Caco-2 (cell line): ENCODE measurements at regions not wholly inside any gene's neighbourhood (a gene's known extent, or its start where the extent isn't known, plus 50 kb on each side); places are given as distances from the start of the nearest gene placed in this dataset.

Source experiments
- BruUV-seq: library from RNA; stranded (reverse); fragments of 400-500 nt; replicated peaks from 2 replicates; lab custom pipeline; 2021; lab: Mats Ljungman, UMichigan
- CTCF ChIA-PET: fragments of 300-600 bp; sonication (Branson Sonifier 250); formaldehyde crosslinking; loops from one replicate; lab custom pipeline; 2022; ENCODE audit warnings: antibody characterized with exemption; lab: Charles Lee
- POLR2A ChIA-PET: fragments of 300-600 bp; sonication (Branson Sonifier 250); formaldehyde crosslinking; loops from one replicate; lab custom pipeline; 2022; ENCODE audit warnings: antibody characterized with exemption; lab: Charles Lee
- DNase-seq, 2 experiments: peaks; one replicate each; pipeline versions ENCODE4 v3.0.0 to v3.0.0-alpha.2; 2020 to 2022
- H3K27me3 ChIP-seq: replicated peaks from 2 replicates; pipeline ENCODE4 v1.6.0; 2011; ENCODE audit warnings: low read length; ENCODE audit not compliant: control insufficient read depth, insufficient read depth
- H3K36me3 ChIP-seq: 2 replicates; pipeline ENCODE4 v1.5.1; 2011; ENCODE audit warnings: low read length; ENCODE audit not compliant: control insufficient read depth, insufficient read depth
- H3K4me1 ChIP-seq: fragments of 250-450 bp; sonication (Bioruptor Pico); 2 replicates; pipeline ENCODE4 v1.5.1; 2020; ENCODE audit warnings: mild to moderate bottlenecking
- H3K4me3 ChIP-seq: 2 replicates; pipeline ENCODE4 v1.5.1; 2011; ENCODE audit warnings: low read depth, mild to moderate bottlenecking, control low read depth, low read length
- H3K9me3 ChIP-seq: fragments of 250-450 bp; sonication (Bioruptor Pico); 2 replicates; pipeline ENCODE4 v1.5.1; 2020; ENCODE audit warnings: mild to moderate bottlenecking, moderate library complexity
- H3K27ac Mint-ChIP-seq: one replicate; pipeline ENCODE4 v1.8.0; 2022; ENCODE audit warnings: mixed read lengths; ENCODE audit not compliant: unreplicated experiment
- H3K27me3 Mint-ChIP-seq: one replicate; pipeline ENCODE4 v1.8.0; 2022; ENCODE audit warnings: mixed read lengths; ENCODE audit not compliant: insufficient read depth, unreplicated experiment
- H3K36me3 Mint-ChIP-seq: one replicate; pipeline ENCODE4 v1.8.0; 2022; ENCODE audit warnings: mild to moderate bottlenecking, mixed read lengths; ENCODE audit not compliant: insufficient read depth, unreplicated experiment
- H3K4me1 Mint-ChIP-seq: one replicate; pipeline ENCODE4 v1.8.0; 2022; ENCODE audit warnings: low read depth, mixed read lengths; ENCODE audit not compliant: unreplicated experiment
- H3K4me3 Mint-ChIP-seq: one replicate; pipeline ENCODE4 v1.8.0; 2022; ENCODE audit warnings: mild to moderate bottlenecking, moderate library complexity, mixed read lengths; ENCODE audit not compliant: unreplicated experiment
- H3K9me3 Mint-ChIP-seq: one replicate; pipeline ENCODE4 v1.8.0; 2022; ENCODE audit warnings: mixed read lengths; ENCODE audit not compliant: unreplicated experiment
- CTCF ChIP-seq, 2 experiments: fragments of 200-600 bp in 1 of 2; IDR thresholded peaks; 1 replicate in 1 of 2; 2 replicates in 1 of 2; pipeline versions ENCODE4 v1.5.1 to v1.8.0; 2011 to 2022; ENCODE audit warnings: antibody characterized with exemption in 1 of 2, control low read depth in 1 of 2, inconsistent platforms in 1 of 2, low read depth in 1 of 2, low read length in 1 of 2, mild to moderate bottlenecking in 1 of 2, moderate library complexity in 1 of 2; ENCODE audit not compliant: insufficient read depth in 1 of 2, severe bottlenecking in 1 of 2, unreplicated experiment in 1 of 2
- intact Hi-C: fragments of 100-400 bp; cut with micrococcal nuclease; formaldehyde crosslinking; loops from one replicate; pipeline ENCODE4 v1.10.0; 2022; ENCODE audit not compliant: unreplicated experiment

GRCh38 chr6:165986914-165987482 is 180.7 kb downstream of the TBXT start:
- H3K27me3 Mint-ChIP-seq = peaks cover 41% of the 10 kb centered on the region
- TF ChIP-seq CTCF (IDR thresholded peaks at IDR 0.05; ENCODE audit: insufficient read depth in 1 of 2, low read depth in 1 of 2, low read length in 1 of 2, severe bottlenecking in 1 of 2, unreplicated experiment in 1 of 2) = no peak
- no peaks in the 10 kb centered on the region for H3K36me3 ChIP-seq
- H3K9me3 ChIP-seq = no peaks in the 10 kb centered on the region
- DNase-seq = no peak
- CTCF ChIA-PET = no interaction called here
- no peaks in the 10 kb centered on the region for H3K4me1 ChIP-seq
- H3K4me1 Mint-ChIP-seq = peaks cover 8% of the 10 kb centered on the region
- no peak overlapping the region for H3K4me3 ChIP-seq
- no TSS peak for BruUV-seq
- no peak overlapping the region for H3K27ac Mint-ChIP-seq
- H3K36me3 Mint-ChIP-seq = no peaks in the 10 kb centered on the region
- peak overlapping the region; percentile 40 for H3K4me3 Mint-ChIP-seq
- no peaks in the 10 kb centered on the region for H3K27me3 ChIP-seq
- POLR2A ChIA-PET = no interaction called here
- peaks cover 15% of the 10 kb centered on the region for H3K9me3 Mint-ChIP-seq
- intact Hi-C loops = no loop called here

- H3K4me3 Mint-ChIP-seq = peak overlapping the region; percentile 40
- no peaks in the 10 kb centered on the region for H3K4me1 ChIP-seq
- no peak for DNase-seq
- intact Hi-C loops = no loop called here
- peaks cover 8% of the 10 kb centered on the region for H3K4me1 Mint-ChIP-seq
- peaks cover 15% of the 10 kb centered on the region for H3K9me3 Mint-ChIP-seq
- no TSS peak for BruUV-seq
- ChIA-PET POLR2A (no interaction called here), CTCF (no interaction called here)
- H3K36me3 ChIP-seq = no peaks in the 10 kb centered on the region
- TF ChIP-seq CTCF (IDR thresholded peaks at IDR 0.05; ENCODE audit: insufficient read depth in 1 of 2, low read depth in 1 of 2, low read length in 1 of 2, severe bottlenecking in 1 of 2, unreplicated experiment in 1 of 2) = no peak
- H3K4me3 ChIP-seq = no peak overlapping the region
- H3K27me3 ChIP-seq = no peaks in the 10 kb centered on the region
- no peaks in the 10 kb centered on the region for H3K36me3 Mint-ChIP-seq
- H3K27me3 Mint-ChIP-seq = peaks cover 38% of the 10 kb centered on the region
- no peak overlapping the region for H3K27ac Mint-ChIP-seq
- H3K9me3 ChIP-seq = no peaks in the 10 kb centered on the region
Observed at GRCh38 chr6:165986311-165986913, 181.2 kb downstream of the TBXT start.

GRCh38 chr6:165985806-165986299 is 181.8 kb downstream of the TBXT start:
- Histone ChIP-seq H3K27me3 (no peaks in the 10 kb centered on the region), H3K4me3 (no peak overlapping the region), H3K36me3 (no peaks in the 10 kb centered on the region), H3K4me1 (no peaks in the 10 kb centered on the region), H3K9me3 (no peaks in the 10 kb centered on the region)
- no peaks in the 10 kb centered on the region for H3K36me3 Mint-ChIP-seq
- H3K27ac Mint-ChIP-seq = no peak overlapping the region
- no peak overlapping the region for H3K4me3 Mint-ChIP-seq
- BruUV-seq = no TSS peak
- DNase-seq = no peak
- H3K4me1 Mint-ChIP-seq = peaks cover 8% of the 10 kb centered on the region
- peaks cover 33% of the 10 kb centered on the region for H3K27me3 Mint-ChIP-seq
- H3K9me3 Mint-ChIP-seq = peaks cover 14% of the 10 kb centered on the region
- CTCF ChIA-PET = no interaction called here
- TF ChIP-seq CTCF (IDR thresholded peaks at IDR 0.05; ENCODE audit: insufficient read depth in 1 of 2, low read depth in 1 of 2, low read length in 1 of 2, severe bottlenecking in 1 of 2, unreplicated experiment in 1 of 2) = no peak
- intact Hi-C loops = no loop called here
- POLR2A ChIA-PET = no interaction called here
